ENCODE measurements at regions not wholly inside any gene's neighbourhood (a gene's known extent, or its start where the extent isn't known, plus 50 kb on each side); places are given as distances from the start of the nearest gene placed in this dataset.

- no peak for DNase-seq (ENCODE audit: extremely low spot score)
Observed at GRCh38 chr2:220880623-220881596, 691.2 kb downstream of the EPHA4 start.

GRCh38 chr2:220882507-220882906, 689.6 kb downstream of the EPHA4 start:
- no peak for TF ChIP-seq CTCF (IDR thresholded peaks at IDR 0.05; ENCODE audit: control extremely low read depth, extremely low read depth, low read depth, missing control alignments)
- no peak for DNase-seq (ENCODE audit: extremely low spot score)
- POLR2A ChIA-PET: no interaction called here
- CTCF ChIA-PET: interaction anchor here (0.9 to 1.5 kb wide), 2 partner anchors 11 to 42 kb away, joined by 3 to 4 read pairs; no protein-coding TSS in a partner anchor

More at GRCh38 chr2:220880623-220881596, 691.2 kb downstream of the EPHA4 start:
- no peak for TF ChIP-seq CTCF (IDR thresholded peaks at IDR 0.05; ENCODE audit: control extremely low read depth, extremely low read depth, low read depth, missing control alignments)
- CTCF ChIA-PET: no interaction called here
- POLR2A ChIA-PET: no interaction called here

GRCh38 chr2:220885593-220885992, 686.5 kb downstream of the EPHA4 start:
- ChIA-PET POLR2A (no interaction called here), CTCF (no interaction called here)
- no peak for DNase-seq (ENCODE audit: extremely low spot score)
- TF ChIP-seq CTCF (IDR thresholded peaks at IDR 0.05; ENCODE audit: control extremely low read depth, extremely low read depth, low read depth, missing control alignments): no peak

- DNase-seq (ENCODE audit: extremely low spot score): no peak
- CTCF ChIA-PET: no interaction called here
- POLR2A ChIA-PET: no interaction called here
- no peak for TF ChIP-seq CTCF (IDR thresholded peaks at IDR 0.05; ENCODE audit: control extremely low read depth, extremely low read depth, low read depth, missing control alignments)
Observed at GRCh38 chr2:220887271-220887870, 684.7 kb downstream of the EPHA4 start.

- TF ChIP-seq CTCF (IDR thresholded peaks at IDR 0.05; ENCODE audit: control extremely low read depth, extremely low read depth, low read depth, missing control alignments): no peak
- no peak for DNase-seq (ENCODE audit: extremely low spot score)
- ChIA-PET POLR2A (no interaction called here), CTCF (no interaction called here)
Observed at GRCh38 chr2:220887876-220888275, 684.2 kb downstream of the EPHA4 start.

- no peak for TF ChIP-seq CTCF (IDR thresholded peaks at IDR 0.05; ENCODE audit: control extremely low read depth, extremely low read depth, low read depth, missing control alignments)
- ChIA-PET POLR2A (no interaction called here), CTCF (interaction anchor here (1.2 to 1.4 kb wide), 2 partner anchors 10 to 14 kb away, joined by 3 to 5 read pairs; no protein-coding TSS in a partner anchor)
- DNase-seq (ENCODE audit: extremely low spot score): no peak
Observed at GRCh38 chr2:220890931-220891330, 681.2 kb downstream of the EPHA4 start.

Data from GM10248 (cell line).